Loucy (cell line): ENCODE measurements at regions not wholly inside any gene's neighbourhood (a gene's known extent, or its start where the extent isn't known, plus 50 kb on each side); places are given as distances from the start of the nearest gene placed in this dataset.

ENCODE experiments used
- H2AFZ ChIP-seq: fragments of 200-600 bp; sonication (generic); 2 replicates; pipeline ENCODE4 v1.6.0; 2016; ENCODE audit warnings: antibody characterized with exemption, mild to moderate bottlenecking, low read length, moderate library complexity
- H3F3A ChIP-seq: fragments of 200-600 bp; 2 replicates; pipeline ENCODE4 v1.6.0; 2016; ENCODE audit warnings: antibody characterized with exemption, low read depth, mild to moderate bottlenecking
- H3K27me3 ChIP-seq: fragments of 200-600 bp; sonication (generic); 2 replicates; pipeline ENCODE4 v1.6.1; 2014; ENCODE audit warnings: low read length, mild to moderate bottlenecking; ENCODE audit not compliant: insufficient read depth, poor library complexity, severe bottlenecking
- H3K36me3 ChIP-seq: fragments of 200-600 bp; sonication (generic); 2 replicates; pipeline ENCODE4 v1.6.1; 2016; ENCODE audit warnings: low read length; ENCODE audit not compliant: insufficient read depth
- H3K4me1 ChIP-seq: fragments of 200-600 bp; sonication (generic); 2 replicates; pipeline ENCODE4 v1.5.1; 2014; ENCODE audit warnings: low read length, mild to moderate bottlenecking; ENCODE audit not compliant: insufficient read depth, poor library complexity, severe bottlenecking
- H3K4me2 ChIP-seq: fragments of 200-600 bp; sonication (generic); 2 replicates; pipeline ENCODE4 v1.6.0; 2014; ENCODE audit warnings: antibody characterized with exemption, low read length, low read depth, mild to moderate bottlenecking; ENCODE audit not compliant: poor library complexity, severe bottlenecking
- H3K4me3 ChIP-seq: fragments of 200-600 bp; sonication (generic); 2 replicates; pipeline ENCODE4 v1.5.1; 2014; ENCODE audit warnings: low read length, mild to moderate bottlenecking, mixed read lengths; ENCODE audit not compliant: poor library complexity, severe bottlenecking
- H3K79me2 ChIP-seq: fragments of 200-600 bp; sonication (generic); 2 replicates; pipeline ENCODE4 v1.6.1; 2014; ENCODE audit warnings: low read length; ENCODE audit not compliant: insufficient read depth
- H3K9ac ChIP-seq: fragments of 200-600 bp; sonication (generic); 2 replicates; pipeline ENCODE4 v1.6.0; 2014; ENCODE audit warnings: mild to moderate bottlenecking, low read depth, low read length, moderate library complexity; ENCODE audit not compliant: poor library complexity, severe bottlenecking
- H3K9me2 ChIP-seq: fragments of 200-600 bp; sonication (generic); replicated peaks from 2 replicates; pipeline ENCODE4 v1.6.1; 2016; ENCODE audit warnings: low read depth, low read length, mixed read lengths
- H3K9me3 ChIP-seq: fragments of 200-600 bp; sonication (generic); 2 replicates; pipeline ENCODE4 v1.6.1; 2014; ENCODE audit warnings: mild to moderate bottlenecking, antibody characterized with exemption, low read length, low read depth; ENCODE audit not compliant: insufficient read depth
- H4K20me1 ChIP-seq: fragments of 200-600 bp; sonication (generic); 2 replicates; pipeline ENCODE4 v1.6.0; 2014; ENCODE audit warnings: antibody characterized with exemption, low read length, mild to moderate bottlenecking; ENCODE audit not compliant: insufficient read depth, poor library complexity, severe bottlenecking
- EZH2phosphoT487 ChIP-seq: fragments of 200-600 bp; IDR thresholded peaks from 2 replicates; pipeline ENCODE4 v1.6.1; 2018; ENCODE audit warnings: antibody characterized with exemption, mild to moderate bottlenecking, moderate library complexity, borderline replicate concordance
- TF ChIP-seq, protein P1 (sequence below): fragments of 200-600 bp; sonication (generic); conservative IDR thresholded peaks from 2 replicates; pipeline ENCODE4 v1.5.1; 2014; ENCODE audit warnings: mild to moderate bottlenecking, antibody characterized with exemption, low read length

DNA sequence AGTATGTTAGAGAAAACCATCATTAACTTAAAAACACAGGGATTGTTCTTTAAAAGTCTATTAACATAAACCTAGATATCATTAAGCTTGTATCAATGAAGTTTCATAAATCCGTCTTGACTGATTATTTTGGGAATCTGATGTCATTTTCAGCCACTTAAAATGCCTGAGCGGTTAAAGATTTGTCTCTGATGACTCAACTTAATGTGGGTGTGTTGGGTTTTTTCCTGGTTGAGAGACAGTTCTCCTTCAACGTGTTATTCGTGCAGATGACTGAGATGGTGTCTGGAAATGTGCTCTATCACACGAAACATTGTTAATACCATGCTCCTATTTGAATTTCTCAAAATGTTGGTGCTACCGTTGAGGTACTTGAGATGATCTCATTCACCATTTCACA, 227.3 kb upstream of the TENM3 start:
- H3K27me3 ChIP-seq: no peaks in the 10 kb centered on the region
- H3K4me2 ChIP-seq: no peak overlapping the region
- no peak overlapping the region for H3K9ac ChIP-seq
- no peaks in the 10 kb centered on the region for H3K79me2 ChIP-seq
- H3K4me1 ChIP-seq: no peaks in the 10 kb centered on the region
- H3K4me3 ChIP-seq: no peak overlapping the region
- no peak overlapping the region for H2AFZ ChIP-seq
- H3K9me2 ChIP-seq: no peaks in the 10 kb centered on the region
- TF ChIP-seq, protein P1, sequence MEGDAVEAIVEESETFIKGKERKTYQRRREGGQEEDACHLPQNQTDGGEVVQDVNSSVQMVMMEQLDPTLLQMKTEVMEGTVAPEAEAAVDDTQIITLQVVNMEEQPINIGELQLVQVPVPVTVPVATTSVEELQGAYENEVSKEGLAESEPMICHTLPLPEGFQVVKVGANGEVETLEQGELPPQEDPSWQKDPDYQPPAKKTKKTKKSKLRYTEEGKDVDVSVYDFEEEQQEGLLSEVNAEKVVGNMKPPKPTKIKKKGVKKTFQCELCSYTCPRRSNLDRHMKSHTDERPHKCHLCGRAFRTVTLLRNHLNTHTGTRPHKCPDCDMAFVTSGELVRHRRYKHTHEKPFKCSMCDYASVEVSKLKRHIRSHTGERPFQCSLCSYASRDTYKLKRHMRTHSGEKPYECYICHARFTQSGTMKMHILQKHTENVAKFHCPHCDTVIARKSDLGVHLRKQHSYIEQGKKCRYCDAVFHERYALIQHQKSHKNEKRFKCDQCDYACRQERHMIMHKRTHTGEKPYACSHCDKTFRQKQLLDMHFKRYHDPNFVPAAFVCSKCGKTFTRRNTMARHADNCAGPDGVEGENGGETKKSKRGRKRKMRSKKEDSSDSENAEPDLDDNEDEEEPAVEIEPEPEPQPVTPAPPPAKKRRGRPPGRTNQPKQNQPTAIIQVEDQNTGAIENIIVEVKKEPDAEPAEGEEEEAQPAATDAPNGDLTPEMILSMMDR: no peak
- TF ChIP-seq EZH2phosphoT487: no peak
- no peaks in the 10 kb centered on the region for H3K36me3 ChIP-seq
- H4K20me1 ChIP-seq: no peaks in the 10 kb centered on the region
- H3F3A ChIP-seq: no peaks in the 10 kb centered on the region
- H3K9me3 ChIP-seq: no peaks in the 10 kb centered on the region

DNA sequence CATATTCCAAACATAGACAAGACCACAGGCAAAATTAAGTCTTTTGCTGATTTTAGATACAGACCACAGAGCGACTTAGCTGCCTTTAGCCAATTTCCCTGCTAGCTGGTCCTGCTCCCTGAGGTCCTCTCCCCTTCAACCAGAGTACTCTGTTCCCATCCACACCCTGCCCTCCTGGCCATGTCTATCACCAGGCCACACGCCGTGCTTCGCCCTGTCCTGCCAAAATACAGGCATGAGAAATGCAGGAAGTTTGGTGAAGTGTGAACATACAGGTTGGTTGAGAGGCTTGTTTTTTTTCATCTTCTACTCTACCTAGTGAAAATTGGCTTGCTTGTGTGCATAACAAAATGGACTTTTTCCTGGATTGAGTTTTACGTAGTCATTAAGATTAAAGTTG, 226.2 kb upstream of the TENM3 start:
- H4K20me1 ChIP-seq: no peaks in the 10 kb centered on the region
- H3K9ac ChIP-seq: no peak overlapping the region
- H2AFZ ChIP-seq: no peak overlapping the region
- H3K27me3 ChIP-seq: no peaks in the 10 kb centered on the region
- no peaks in the 10 kb centered on the region for H3K4me1 ChIP-seq
- H3K79me2 ChIP-seq: no peaks in the 10 kb centered on the region
- no peaks in the 10 kb centered on the region for H3K9me3 ChIP-seq
- H3K36me3 ChIP-seq: no peaks in the 10 kb centered on the region
- no peak overlapping the region for H3K4me3 ChIP-seq
- H3F3A ChIP-seq: no peaks in the 10 kb centered on the region
- TF ChIP-seq, protein P1: no peak
- TF ChIP-seq EZH2phosphoT487: no peak
- no peaks in the 10 kb centered on the region for H3K9me2 ChIP-seq
- H3K4me2 ChIP-seq: no peak overlapping the region

DNA sequence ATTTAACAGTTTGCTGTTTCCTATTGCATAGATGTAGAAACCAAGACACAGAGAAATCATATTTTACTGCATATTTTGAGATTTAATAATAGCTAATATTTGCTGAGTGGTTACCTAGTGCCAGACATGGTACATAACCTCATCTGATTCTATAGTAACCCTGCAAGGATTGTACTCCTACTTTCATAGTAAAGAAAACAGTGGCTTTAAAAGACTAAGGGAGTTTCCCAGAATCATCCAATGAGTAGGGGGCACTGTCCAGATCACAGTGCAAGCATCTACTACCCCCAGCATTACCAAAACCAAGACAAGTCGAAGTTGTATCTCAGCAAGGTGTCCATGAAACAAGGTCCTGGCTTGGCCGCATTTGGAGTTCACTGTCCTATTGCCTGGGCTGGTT, 224.5 kb upstream of the TENM3 start:
- Histone ChIP-seq H3K36me3 (no peaks in the 10 kb centered on the region), H3K4me3 (no peak overlapping the region), H3K4me1 (no peaks in the 10 kb centered on the region), H3K9ac (no peak overlapping the region), H3K27me3 (no peaks in the 10 kb centered on the region), H3K4me2 (no peak overlapping the region), H3K79me2 (no peaks in the 10 kb centered on the region), H2AFZ (no peak overlapping the region), H3F3A (no peaks in the 10 kb centered on the region), H3K9me2 (no peaks in the 10 kb centered on the region), H4K20me1 (no peaks in the 10 kb centered on the region), H3K9me3 (no peaks in the 10 kb centered on the region)
- no peak for TF ChIP-seq EZH2phosphoT487
- TF ChIP-seq, protein P1: no peak
